ENCODE measurements at regions not wholly inside any gene's neighbourhood (a gene's known extent, or its start where the extent isn't known, plus 50 kb on each side); places are given as distances from the start of the nearest gene placed in this dataset.

DNA sequence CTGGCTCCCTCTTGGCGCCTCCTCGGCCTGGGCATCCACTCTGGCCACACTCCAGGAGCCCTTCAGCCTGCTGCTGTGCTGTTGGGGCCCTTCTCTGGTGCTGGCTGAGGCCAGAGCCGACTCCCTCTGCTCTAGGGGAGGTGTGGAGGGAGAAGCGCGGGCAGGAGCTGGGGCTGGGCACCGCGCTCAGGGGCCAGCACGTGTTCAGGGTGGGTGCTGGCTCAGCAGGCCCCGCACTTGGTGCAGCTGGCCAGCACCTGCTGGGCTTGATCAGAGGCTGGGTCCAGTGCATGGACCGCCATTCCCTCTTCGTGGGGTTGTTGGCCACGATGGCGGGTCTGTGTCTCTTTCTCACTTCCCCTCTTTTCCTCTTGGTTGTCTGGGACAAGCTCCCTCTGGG is 2381.0 kb downstream of the LRRC4C start:
- Histone ChIP-seq H3K9ac (ENCODE audit: control insufficient read depth, insufficient read depth, low read length) (no peak overlapping the region), H3K27ac (ENCODE audit: control insufficient read depth, insufficient read depth) (no peak overlapping the region), H3K4me1 (ENCODE audit: control insufficient read depth, insufficient read depth, low read length) (no peaks in the 10 kb centered on the region), H3K36me3 (ENCODE audit: control insufficient read depth in 2 of 2, insufficient read depth in 2 of 2, low read length in 1 of 2) (no peaks in the 10 kb centered on the region), H3K4me2 (ENCODE audit: control insufficient read depth, insufficient read depth) (no peak overlapping the region), H3K4me3 (no peak overlapping the region), H3K27me3 (replicated peaks in 1 of 2; ENCODE audit: control insufficient read depth in 2 of 2, insufficient read depth in 2 of 2, low read length in 1 of 2) (no peaks in the 10 kb centered on the region), H4K20me1 (ENCODE audit: control insufficient read depth, insufficient read depth) (no peaks in the 10 kb centered on the region), H2AFZ (ENCODE audit: control insufficient read depth, low read depth, low read length) (no peak overlapping the region), H3K9me3 (replicated peaks; ENCODE audit: control insufficient read depth, insufficient read depth, low read length) (no peaks in the 10 kb centered on the region; the same call in 2 of the 3 replicates), H3K79me2 (ENCODE audit: control insufficient read depth, insufficient read depth, low read length) (no peaks in the 10 kb centered on the region)
- FAIRE-seq: no peak
- 41% methylated on average over 13 of the region's 13 CpGs for WGBS (ENCODE audit: insufficient coverage, insufficient replicate concordance, low lambda C conversion rate, missing lambda C conversion rate)
- ChIA-PET SMC1A (ENCODE audit: uncharacterized antibody, unreplicated experiment) (no interaction called here), POLR2A (interaction anchor here (0.7 kb wide), 1 partner anchor 27 kb away, joined by 4 read pairs; no protein-coding TSS in a partner anchor), CTCF (no interaction called here), RAD21 (ENCODE audit: unreplicated experiment) (no interaction called here)
- intact Hi-C loops (cut with micrococcal nuclease; ENCODE audit: unreplicated experiment): no loop called here
- in situ Hi-C loops (cut with MboI): no loop called here
- DNase-seq (ENCODE audit: low read depth, low spot score): no peak
- no TSS peak for BruUV-seq (replicated peaks)
- TF ChIP-seq JUND (IDR thresholded peaks at IDR 0.05; ENCODE audit: low read depth, low read length) (no peak), BACH1 (IDR thresholded peaks at IDR 0.05; ENCODE audit: borderline replicate concordance) (no peak), IRF4 (IDR thresholded peaks at IDR 0.05; ENCODE audit: low read depth, low read length) (no peak), YY1 (IDR thresholded peaks at IDR 0.05; ENCODE audit: low read depth, low read length) (no peak), EZH2 (IDR thresholded peaks at IDR 0.05; ENCODE audit: borderline replicate concordance, control insufficient read depth, low read depth, low read length) (no peak), HCFC1 (IDR thresholded peaks at IDR 0.05; ENCODE audit: low read length) (no peak), ZNF207 (IDR thresholded peaks at IDR 0.05; ENCODE audit: borderline replicate concordance) (no peak)
- no peak for ATAC-seq

DNA sequence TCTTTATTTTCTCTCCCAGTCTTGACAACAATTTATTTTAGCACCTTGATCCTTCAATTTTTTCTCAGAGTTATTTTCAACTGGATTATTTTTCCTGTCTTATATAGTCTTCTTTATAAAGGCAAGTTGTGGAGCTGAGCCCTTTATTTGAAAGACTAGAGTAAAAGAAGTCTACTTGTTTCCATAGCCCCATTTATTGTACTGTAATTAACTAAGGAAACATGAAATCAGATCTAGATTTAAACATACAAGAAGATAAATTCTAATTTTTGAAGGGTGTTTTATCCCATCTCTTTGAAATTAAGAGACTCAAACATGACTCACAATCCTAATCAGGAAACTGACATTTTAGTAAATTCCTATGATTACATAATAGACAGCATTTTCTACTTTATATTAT is 2421.8 kb downstream of the LRRC4C start:
- TF ChIP-seq POU2F2 (IDR thresholded peaks at IDR 0.05; ENCODE audit: borderline replicate concordance, low read depth, low read length) (no peak), KDM1A (IDR thresholded peaks at IDR 0.05; ENCODE audit: borderline replicate concordance) (no peak), TARDBP (IDR thresholded peaks at IDR 0.05; ENCODE audit: borderline replicate concordance) (no peak), SMAD1 (IDR thresholded peaks at IDR 0.05; ENCODE audit: low read depth, partially characterized antibody) (no peak), MXI1 (IDR thresholded peaks at IDR 0.05; ENCODE audit: low read depth, low read length) (no peak)
- TF ChIP-seq, protein P1, sequence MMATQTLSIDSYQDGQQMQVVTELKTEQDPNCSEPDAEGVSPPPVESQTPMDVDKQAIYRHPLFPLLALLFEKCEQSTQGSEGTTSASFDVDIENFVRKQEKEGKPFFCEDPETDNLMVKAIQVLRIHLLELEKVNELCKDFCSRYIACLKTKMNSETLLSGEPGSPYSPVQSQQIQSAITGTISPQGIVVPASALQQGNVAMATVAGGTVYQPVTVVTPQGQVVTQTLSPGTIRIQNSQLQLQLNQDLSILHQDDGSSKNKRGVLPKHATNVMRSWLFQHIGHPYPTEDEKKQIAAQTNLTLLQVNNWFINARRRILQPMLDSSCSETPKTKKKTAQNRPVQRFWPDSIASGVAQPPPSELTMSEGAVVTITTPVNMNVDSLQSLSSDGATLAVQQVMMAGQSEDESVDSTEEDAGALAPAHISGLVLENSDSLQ (IDR thresholded peaks at IDR 0.05): no peak
- TF ChIP-seq, protein P2, sequence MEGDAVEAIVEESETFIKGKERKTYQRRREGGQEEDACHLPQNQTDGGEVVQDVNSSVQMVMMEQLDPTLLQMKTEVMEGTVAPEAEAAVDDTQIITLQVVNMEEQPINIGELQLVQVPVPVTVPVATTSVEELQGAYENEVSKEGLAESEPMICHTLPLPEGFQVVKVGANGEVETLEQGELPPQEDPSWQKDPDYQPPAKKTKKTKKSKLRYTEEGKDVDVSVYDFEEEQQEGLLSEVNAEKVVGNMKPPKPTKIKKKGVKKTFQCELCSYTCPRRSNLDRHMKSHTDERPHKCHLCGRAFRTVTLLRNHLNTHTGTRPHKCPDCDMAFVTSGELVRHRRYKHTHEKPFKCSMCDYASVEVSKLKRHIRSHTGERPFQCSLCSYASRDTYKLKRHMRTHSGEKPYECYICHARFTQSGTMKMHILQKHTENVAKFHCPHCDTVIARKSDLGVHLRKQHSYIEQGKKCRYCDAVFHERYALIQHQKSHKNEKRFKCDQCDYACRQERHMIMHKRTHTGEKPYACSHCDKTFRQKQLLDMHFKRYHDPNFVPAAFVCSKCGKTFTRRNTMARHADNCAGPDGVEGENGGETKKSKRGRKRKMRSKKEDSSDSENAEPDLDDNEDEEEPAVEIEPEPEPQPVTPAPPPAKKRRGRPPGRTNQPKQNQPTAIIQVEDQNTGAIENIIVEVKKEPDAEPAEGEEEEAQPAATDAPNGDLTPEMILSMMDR (IDR thresholded peaks at IDR 0.05 in 2 of 3, conservative IDR thresholded peaks at IDR 0.05 in 1 of 3; ENCODE audit: control insufficient read depth in 2 of 3, extremely low read depth in 1 of 3, insufficient read depth in 1 of 3, low read depth in 3 of 3, low read length in 3 of 3): no peak
- Histone ChIP-seq H3K79me2 (ENCODE audit: control insufficient read depth, insufficient read depth, low read length) (no peaks in the 10 kb centered on the region), H3K4me1 (ENCODE audit: control insufficient read depth, insufficient read depth, low read length) (no peaks in the 10 kb centered on the region), H4K20me1 (ENCODE audit: control insufficient read depth, insufficient read depth) (no peaks in the 10 kb centered on the region), H3K9ac (ENCODE audit: control insufficient read depth, insufficient read depth, low read length) (no peak overlapping the region), H2AFZ (ENCODE audit: control insufficient read depth, low read depth, low read length) (no peak overlapping the region), H3K9me3 (replicated peaks; ENCODE audit: control insufficient read depth, insufficient read depth, low read length) (no peaks in the 10 kb centered on the region), H3K36me3 (ENCODE audit: control insufficient read depth in 2 of 2, insufficient read depth in 2 of 2, low read length in 1 of 2) (no peaks in the 10 kb centered on the region), H3K27ac (ENCODE audit: control insufficient read depth, insufficient read depth) (no peak overlapping the region), H3K4me3 (no peak overlapping the region), H3K4me2 (ENCODE audit: control insufficient read depth, insufficient read depth) (no peak overlapping the region), H3K27me3 (replicated peaks in 1 of 2; ENCODE audit: control insufficient read depth in 2 of 2, insufficient read depth in 2 of 2, low read length in 1 of 2) (no peaks in the 10 kb centered on the region)
- intact Hi-C loops (cut with micrococcal nuclease; ENCODE audit: unreplicated experiment): no loop called here
- ATAC-seq (no peak), DNase-seq (ENCODE audit: low read depth, low spot score) (no peak), FAIRE-seq (no peak)
- in situ Hi-C loops (cut with MboI): no loop called here
- ChIA-PET POLR2A (interaction anchor here (0.6 kb wide), 1 partner anchor 598 kb away, joined by 3 read pairs; no protein-coding TSS in a partner anchor), CTCF (no interaction called here), SMC1A (ENCODE audit: uncharacterized antibody, unreplicated experiment) (no interaction called here), RAD21 (ENCODE audit: unreplicated experiment) (no interaction called here)
- BruUV-seq (replicated peaks): no TSS peak

Measured in GM12878 (cell line).